Activated CD4-positive, alpha-beta T cell treated with anti-CD3 and anti-CD28 coated beads for 36 hours (primary cell): ENCODE measurements at regions not wholly inside any gene's neighbourhood (a gene's known extent, or its start where the extent isn't known, plus 50 kb on each side); places are given as distances from the start of the nearest gene placed in this dataset.
"Not testable (repeated sequence)": the region's sequence is repeated elsewhere in the genome, so short reads cannot be mapped to it uniquely, and the experiment has no call there.

ENCODE experiments used
- ATAC-seq: fragments of 200-7000 bp; cut with Tn5 transposase; one replicate; pipeline ENCODE4 v1.10.0; 2021; ENCODE audit warnings: mild to moderate bottlenecking, moderate library complexity
- CTCF ChIA-PET: fragments of 350-600 bp; sonication (Branson Sonifier 250); formaldehyde crosslinking; loops from one replicate; lab custom pipeline; 2021; ENCODE audit warnings: antibody characterized with exemption; lab: Charles Lee
- POLR2A ChIA-PET: fragments of 350-600 bp; sonication (Branson Sonifier 250); formaldehyde crosslinking; loops from one replicate; lab custom pipeline; 2021; ENCODE audit warnings: antibody characterized with exemption, inconsistent platforms; lab: Charles Lee
- DNase-seq: peaks from one replicate; pipeline ENCODE4 v3.0.0-alpha.2; 2020
- H3K27ac Mint-ChIP-seq: one replicate; pipeline ENCODE4 v1.8.0; 2021; ENCODE audit warnings: mixed read lengths
- H3K27me3 Mint-ChIP-seq: one replicate; pipeline ENCODE4 v1.8.0; 2021; ENCODE audit warnings: mixed read lengths
- H3K36me3 Mint-ChIP-seq: one replicate; pipeline ENCODE4 v1.8.0; 2021; ENCODE audit warnings: low read depth, mixed read lengths
- H3K4me1 Mint-ChIP-seq: one replicate; pipeline ENCODE4 v1.8.0; 2021; ENCODE audit warnings: mixed read lengths
- H3K4me3 Mint-ChIP-seq: one replicate; pipeline ENCODE4 v1.8.0; 2021; ENCODE audit warnings: mild to moderate bottlenecking, moderate library complexity, mixed read lengths
- H3K9me3 Mint-ChIP-seq: one replicate; pipeline ENCODE4 v1.8.0; 2021; ENCODE audit warnings: low read depth, mixed read lengths
- intact Hi-C, 2 experiments: fragments of 100-400 bp; cut with DNase I in 1 of 2; cut with micrococcal nuclease in 1 of 2; formaldehyde crosslinking; loops; one replicate each; pipeline versions ENCODE4 v1.14.2 to v1.15.1; 2022 to 2024; cut with DNase I, micrococcal nuclease

- ATAC-seq (no peak), DNase-seq (no peak)
- Mint-ChIP-seq H3K36me3 (no peaks in the 10 kb centered on the region), H3K4me3 (no peak overlapping the region), H3K27ac (no peak overlapping the region), H3K9me3 (peaks cover 8% of the 10 kb centered on the region), H3K4me1 (no peaks in the 10 kb centered on the region), H3K27me3 (no peaks in the 10 kb centered on the region)
- intact Hi-C loops: no loop called here
- ChIA-PET CTCF (no interaction called here), POLR2A (no interaction called here)
These were observed 129.7 kb upstream of the ZFP42 start for GRCh38 chr4:187865914-187866313.

- ChIA-PET POLR2A (no interaction called here), CTCF (no interaction called here)
These were observed 112.5 kb upstream of the ZFP42 start for GRCh38 chr4:187883049-187883448.

DNA sequence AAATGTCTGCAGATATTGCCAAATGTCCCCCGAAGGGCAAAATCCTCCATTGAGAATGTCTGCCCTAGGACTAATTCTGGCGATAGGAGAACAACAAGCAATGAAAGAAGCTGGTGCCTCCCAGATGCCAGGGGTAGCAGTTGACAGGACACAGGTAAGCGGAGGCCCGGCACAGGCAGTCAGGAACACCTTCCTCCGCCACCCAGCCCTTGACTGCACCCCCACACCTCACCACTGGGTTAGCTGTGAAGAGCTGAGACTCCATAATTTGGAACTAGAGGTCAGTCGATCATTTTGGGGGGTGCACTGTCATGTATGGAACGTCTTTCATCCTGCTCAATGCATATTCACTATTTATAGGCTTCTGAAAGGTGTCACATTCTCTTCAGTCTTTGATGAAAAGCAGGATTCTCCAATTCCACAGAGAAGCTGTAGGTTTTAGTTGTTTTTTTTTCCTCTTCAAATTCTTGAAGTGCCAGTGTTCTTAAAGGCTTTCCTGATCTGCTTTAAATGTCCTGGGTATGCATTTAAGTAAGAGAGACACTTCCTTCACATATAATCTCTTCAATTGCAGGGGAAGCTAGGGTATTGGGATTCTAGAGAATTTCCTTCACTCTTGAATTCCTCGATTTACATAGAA is 111.6 kb upstream of the ZFP42 start:
- H3K27me3 Mint-ChIP-seq: no peaks in the 10 kb centered on the region
- peaks cover 12% of the 10 kb centered on the region for H3K9me3 Mint-ChIP-seq
- POLR2A ChIA-PET: no interaction called here
- no peak for ATAC-seq
- H3K4me1 Mint-ChIP-seq: no peaks in the 10 kb centered on the region
- no peaks in the 10 kb centered on the region for H3K36me3 Mint-ChIP-seq
- CTCF ChIA-PET: no interaction called here
- intact Hi-C loops: no loop called here
- H3K4me3 Mint-ChIP-seq: no peak overlapping the region
- no peak for DNase-seq
- no peak overlapping the region for H3K27ac Mint-ChIP-seq

More at GRCh38 chr4:187883049-187883448, 112.5 kb upstream of the ZFP42 start:
- H3K4me3 Mint-ChIP-seq: no peak overlapping the region
- intact Hi-C loops: no loop called here
- no peaks in the 10 kb centered on the region for H3K27me3 Mint-ChIP-seq
- ATAC-seq: no peak
- DNase-seq: no peak
- no peak overlapping the region for H3K27ac Mint-ChIP-seq
- H3K9me3 Mint-ChIP-seq: peaks cover 12% of the 10 kb centered on the region
- H3K4me1 Mint-ChIP-seq: no peaks in the 10 kb centered on the region
- no peaks in the 10 kb centered on the region for H3K36me3 Mint-ChIP-seq

DNA sequence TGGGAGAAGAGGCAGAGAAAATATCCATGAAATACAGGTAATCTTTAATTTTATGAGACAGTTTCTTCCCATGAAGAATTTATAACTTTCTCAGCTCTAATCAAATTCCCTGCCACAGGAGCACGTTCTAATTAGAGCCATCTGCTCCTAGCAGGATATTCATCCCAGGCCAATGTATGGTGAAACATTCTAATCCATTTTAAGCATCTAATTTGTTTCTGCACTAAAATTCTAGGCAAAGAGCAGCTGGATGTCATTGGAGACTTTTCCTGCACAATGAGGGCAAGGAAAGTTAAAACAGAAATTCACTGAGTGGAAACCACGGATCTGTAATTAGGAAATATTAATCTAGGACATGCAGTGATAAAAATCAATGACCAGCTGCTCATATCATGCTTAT is 107.7 kb upstream of the ZFP42 start:
- Mint-ChIP-seq H3K27ac (no peak overlapping the region), H3K4me3 (no peak overlapping the region), H3K4me1 (no peaks in the 10 kb centered on the region), H3K36me3 (no peaks in the 10 kb centered on the region), H3K9me3 (peaks cover 15% of the 10 kb centered on the region), H3K27me3 (no peaks in the 10 kb centered on the region)
- ATAC-seq (no peak), DNase-seq (no peak)
- ChIA-PET POLR2A (no interaction called here), CTCF (interaction anchor here (1.2 kb wide), 1 partner anchor 20 kb away, joined by 4 read pairs; no protein-coding TSS in a partner anchor)
- intact Hi-C loops: no loop called here

- H3K27ac Mint-ChIP-seq: no peak overlapping the region
- intact Hi-C loops: no loop called here
- ATAC-seq: no peak
- H3K4me3 Mint-ChIP-seq: no peak overlapping the region
- CTCF ChIA-PET: no interaction called here
- DNase-seq: no peak
- peaks cover 23% of the 10 kb centered on the region for H3K9me3 Mint-ChIP-seq
- H3K36me3 Mint-ChIP-seq: no peaks in the 10 kb centered on the region
- POLR2A ChIA-PET: no interaction called here
- no peaks in the 10 kb centered on the region for H3K4me1 Mint-ChIP-seq
- H3K27me3 Mint-ChIP-seq: no peaks in the 10 kb centered on the region
These were observed 105.9 kb upstream of the ZFP42 start for GRCh38 chr4:187889651-187890050.

- CTCF ChIA-PET: interaction anchor here (0.6 kb wide), 1 partner anchor 25 kb away, joined by 3 read pairs; no protein-coding TSS in a partner anchor
- no peak for DNase-seq
- peaks cover 20% of the 10 kb centered on the region for H3K9me3 Mint-ChIP-seq
- H3K4me1 Mint-ChIP-seq: no peaks in the 10 kb centered on the region
- H3K4me3 Mint-ChIP-seq: no peak overlapping the region
- ATAC-seq: no peak
- POLR2A ChIA-PET: no interaction called here
- intact Hi-C loops: no loop called here
- H3K27ac Mint-ChIP-seq: no peak overlapping the region
- no peaks in the 10 kb centered on the region for H3K36me3 Mint-ChIP-seq
- H3K27me3 Mint-ChIP-seq: no peaks in the 10 kb centered on the region
These were observed 102.2 kb upstream of the ZFP42 start for GRCh38 chr4:187893418-187893817.

GRCh38 chr4:187903106-187903505 is 92.5 kb upstream of the ZFP42 start:
- Mint-ChIP-seq H3K36me3 (peaks cover 2% of the 10 kb centered on the region), H3K4me1 (no peaks in the 10 kb centered on the region), H3K4me3 (no peak overlapping the region), H3K27me3 (no peaks in the 10 kb centered on the region), H3K27ac (no peak overlapping the region), H3K9me3 (peaks cover 22% of the 10 kb centered on the region)
- intact Hi-C loops: no loop called here
- CTCF ChIA-PET: no interaction called here
- ATAC-seq: no peak
- POLR2A ChIA-PET: no interaction called here
- no peak for DNase-seq

- H3K27ac Mint-ChIP-seq: no peak overlapping the region
- POLR2A ChIA-PET: no interaction called here
- peaks cover 22% of the 10 kb centered on the region for H3K9me3 Mint-ChIP-seq
- H3K4me3 Mint-ChIP-seq: no peak overlapping the region
- H3K4me1 Mint-ChIP-seq: no peaks in the 10 kb centered on the region
- CTCF ChIA-PET: no interaction called here
- peaks cover 2% of the 10 kb centered on the region for H3K36me3 Mint-ChIP-seq
- H3K27me3 Mint-ChIP-seq: no peaks in the 10 kb centered on the region
- ATAC-seq: no peak
- intact Hi-C loops: no loop called here
- DNase-seq: no peak
These were observed 91.9 kb upstream of the ZFP42 start for GRCh38 chr4:187903700-187904099.

DNA sequence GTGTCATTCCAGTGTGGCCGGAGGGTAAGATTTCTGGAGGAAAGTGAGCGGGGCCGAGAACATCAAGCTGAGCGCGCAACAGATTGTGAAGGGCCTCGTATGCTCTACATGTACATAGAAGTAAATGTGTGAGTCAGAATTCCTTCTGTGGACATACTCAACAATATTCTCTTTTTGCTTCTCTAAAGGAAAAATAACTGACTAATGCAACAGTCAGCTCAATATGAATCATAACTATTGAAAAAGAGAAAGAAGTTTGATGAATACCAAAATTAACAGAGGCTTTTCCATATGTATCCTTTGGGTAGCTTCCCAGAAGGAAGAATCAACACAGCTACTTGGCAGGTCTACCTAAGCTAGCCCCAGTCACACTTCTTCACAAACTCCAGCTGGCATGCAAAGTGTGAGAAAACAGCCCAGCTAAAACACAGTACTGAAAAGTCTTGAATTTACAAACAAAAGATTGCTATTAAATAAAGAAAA is 87.5 kb upstream of the ZFP42 start:
- ATAC-seq (no peak), DNase-seq (no peak)
- H3K27me3 Mint-ChIP-seq: no peaks in the 10 kb centered on the region
- intact Hi-C loops: no loop called here
- no peak overlapping the region for H3K27ac Mint-ChIP-seq
- H3K9me3 Mint-ChIP-seq: peaks cover 4% of the 10 kb centered on the region
- no peaks in the 10 kb centered on the region for H3K4me1 Mint-ChIP-seq
- no peaks in the 10 kb centered on the region for H3K36me3 Mint-ChIP-seq
- CTCF ChIA-PET: no interaction called here
- no peak overlapping the region for H3K4me3 Mint-ChIP-seq
- POLR2A ChIA-PET: no interaction called here

DNA sequence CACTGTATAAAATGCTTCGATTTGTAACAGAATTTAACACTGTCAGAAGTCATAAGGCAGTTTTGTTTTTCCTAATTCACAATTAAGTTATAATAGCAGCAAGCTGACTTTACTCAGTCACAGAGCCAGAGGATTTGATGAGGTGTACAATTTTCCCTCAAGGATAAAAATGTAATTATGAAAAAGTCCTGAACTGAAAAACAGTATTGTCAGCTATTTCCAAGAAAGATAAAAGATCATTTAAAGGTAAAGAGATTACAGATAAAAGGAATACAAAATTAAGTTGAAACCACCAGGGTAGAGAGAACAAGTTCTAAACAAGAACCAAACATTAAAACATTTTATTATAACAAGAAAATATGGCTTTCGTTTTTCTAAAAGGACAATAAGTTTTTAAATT is 86.8 kb upstream of the ZFP42 start:
- ATAC-seq (no peak), DNase-seq (no peak)
- no peaks in the 10 kb centered on the region for H3K36me3 Mint-ChIP-seq
- H3K9me3 Mint-ChIP-seq: peaks cover 5% of the 10 kb centered on the region
- intact Hi-C loops: no loop called here
- H3K4me1 Mint-ChIP-seq: no peaks in the 10 kb centered on the region
- ChIA-PET POLR2A (no interaction called here), CTCF (interaction anchor here (0.7 kb wide), 1 partner anchor 10 kb away, joined by 3 read pairs; no protein-coding TSS in a partner anchor)
- H3K27ac Mint-ChIP-seq: no peak overlapping the region
- H3K27me3 Mint-ChIP-seq: no peaks in the 10 kb centered on the region
- H3K4me3 Mint-ChIP-seq: no peak overlapping the region

DNA sequence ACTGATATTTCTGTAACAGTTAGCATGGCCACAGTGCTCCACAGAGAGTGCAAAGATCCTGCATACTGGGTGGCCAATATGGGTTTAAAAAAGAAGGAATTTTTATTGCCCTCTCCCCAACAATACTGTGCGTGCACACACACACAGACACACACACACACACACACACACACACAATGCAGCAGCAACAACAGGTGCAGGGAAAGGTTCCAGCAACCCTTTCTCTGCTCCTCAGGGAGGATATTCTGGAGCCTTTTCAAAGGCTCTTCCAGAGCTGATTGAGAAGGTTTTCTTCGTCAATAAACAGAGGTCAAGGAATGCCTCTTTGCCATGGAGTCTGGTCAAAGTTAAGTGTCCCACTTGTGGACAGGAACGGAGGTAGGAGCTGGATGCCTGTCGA is 84.8 kb upstream of the ZFP42 start:
- no peak overlapping the region for H3K27ac Mint-ChIP-seq
- no peak overlapping the region for H3K4me3 Mint-ChIP-seq
- no peaks in the 10 kb centered on the region for H3K4me1 Mint-ChIP-seq
- H3K27me3 Mint-ChIP-seq: no peaks in the 10 kb centered on the region
- H3K36me3 Mint-ChIP-seq: no peaks in the 10 kb centered on the region
- H3K9me3 Mint-ChIP-seq: peaks cover 9% of the 10 kb centered on the region
- intact Hi-C loops: no loop called here
- DNase-seq (no peak), ATAC-seq (no peak)
- ChIA-PET POLR2A (no interaction called here), CTCF (no interaction called here)

DNA sequence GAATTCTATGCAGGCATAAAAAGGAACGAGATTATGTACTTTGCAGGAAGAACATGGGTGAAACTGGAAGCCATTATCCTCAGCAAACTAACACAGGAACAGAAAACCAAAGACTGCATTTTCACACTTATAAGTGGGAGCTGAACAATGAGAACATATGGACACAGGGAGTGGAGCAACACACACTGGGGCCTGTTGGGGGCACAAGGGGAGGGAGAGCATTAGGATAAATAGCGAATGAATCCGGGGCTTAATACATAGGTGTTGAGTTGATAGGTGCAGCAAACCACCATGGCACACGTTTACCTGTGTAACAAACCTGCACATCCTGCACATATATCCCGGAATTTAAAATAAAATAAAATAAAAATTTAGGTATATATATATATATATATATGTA is 80.2 kb upstream of the ZFP42 start:
- CTCF ChIA-PET, H3K36me3 Mint-ChIP-seq, ATAC-seq, intact Hi-C loops, DNase-seq, H3K27me3 Mint-ChIP-seq, H3K4me1 Mint-ChIP-seq, H3K4me3 Mint-ChIP-seq, H3K27ac Mint-ChIP-seq, POLR2A ChIA-PET: not testable (repeated sequence)
- peaks cover 11% of the 10 kb centered on the region for H3K9me3 Mint-ChIP-seq
